NCI-H2029 (cell line): ENCODE measurements at regions not wholly inside any gene's neighbourhood (a gene's known extent, or its start where the extent isn't known, plus 50 kb on each side); places are given as distances from the start of the nearest gene placed in this dataset.

ENCODE experiments used
- DNase-seq: peaks from one replicate; lab custom pipeline; 2025; lab: John Stamatoyannopoulos, UW

DNA sequence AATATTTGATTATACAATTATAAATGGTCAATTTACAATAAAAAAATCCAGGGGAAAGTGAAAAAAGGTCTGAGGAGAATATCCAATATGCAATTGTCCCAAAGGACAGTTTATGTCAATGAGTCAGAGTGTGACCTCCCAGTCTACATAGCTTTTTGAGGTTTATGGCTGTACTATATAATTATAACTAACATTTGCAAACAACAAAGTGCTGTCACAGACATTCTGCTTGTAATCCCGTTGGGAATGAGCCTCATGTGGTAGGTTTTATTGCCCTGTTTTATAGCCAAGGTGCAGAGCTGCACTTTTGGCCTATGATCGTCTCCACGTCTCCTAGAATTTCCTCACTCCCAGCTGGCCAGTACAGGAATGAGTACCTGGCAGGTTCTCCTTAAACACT is 103.8 kb downstream of the ADSS2 start:
- DNase-seq = no peak

DNA sequence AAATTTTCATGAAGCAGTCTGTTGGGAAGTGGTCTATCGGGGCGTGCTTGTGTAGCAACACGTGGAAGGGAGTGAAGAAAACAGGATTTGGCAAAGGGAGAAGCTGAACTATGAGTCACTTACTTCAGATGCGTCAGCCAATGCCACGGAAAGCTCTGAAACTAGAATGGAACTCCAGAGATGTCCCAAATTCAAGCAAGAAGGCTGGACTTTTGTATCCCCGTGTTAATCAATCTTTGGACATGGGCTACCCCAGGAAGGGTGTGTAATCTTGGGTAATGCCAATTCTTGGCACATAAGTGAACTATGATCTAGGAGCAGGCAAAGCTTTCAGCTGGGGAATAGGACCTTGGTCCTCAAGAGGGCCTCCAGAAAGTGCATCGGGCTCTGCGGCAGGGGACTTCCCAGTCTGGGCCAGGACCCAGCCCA is 102.6 kb downstream of the ADSS2 start:
- DNase-seq = no peak

- no peak for DNase-seq
Measured at GRCh38 chr1:244349581-244350001, 102.1 kb downstream of the ADSS2 start.

- DNase-seq = no peak
Measured at GRCh38 chr1:244350027-244350426, 101.7 kb downstream of the ADSS2 start.

- DNase-seq = no peak
Measured at GRCh38 chr1:244352156-244352830, 99.4 kb downstream of the ADSS2 start.

- no peak for DNase-seq
Measured at GRCh38 chr1:244353551-244354091, 98.1 kb downstream of the ADSS2 start.

GRCh38 chr1:244354810-244355278 is 96.9 kb downstream of the ADSS2 start:
- DNase-seq = no peak

GRCh38 chr1:244356376-244356775 is 95.3 kb downstream of the ADSS2 start:
- DNase-seq = no peak
